H1 (cell line): ENCODE measurements at regions not wholly inside any gene's neighbourhood (a gene's known extent, or its start where the extent isn't known, plus 50 kb on each side); places are given as distances from the start of the nearest gene placed in this dataset.

ENCODE experiments used
- CTCF ChIA-PET: fragments of 300-600 bp; sonication (Branson Sonifier 250); formaldehyde crosslinking; loops from one replicate; lab custom pipeline; 2021; ENCODE audit not compliant: partially characterized antibody; lab: Charles Lee
- POLR2A ChIA-PET: fragments of 300-600 bp; sonication (Branson Sonifier 250); formaldehyde crosslinking; loops from one replicate; lab custom pipeline; 2021; ENCODE audit warnings: inconsistent platforms; ENCODE audit not compliant: partially characterized antibody; lab: Charles Lee
- DNase-seq, 2 experiments: peaks; one replicate each; pipeline versions ENCODE4 v3.0.0 to v3.0.0-alpha.2; 2010 to 2022; ENCODE audit warnings: low spot score in 2 of 2, low read depth in 1 of 2, mixed read lengths in 1 of 2
- FAIRE-seq: peaks from 2 replicates; lab custom pipeline; 2011; peaks lifted over from hg19 to GRCh38; lab: Jason Lieb, UNC
- H2AFZ ChIP-seq: 2 replicates; pipeline ENCODE4 v1.8.1; 2012; ENCODE audit warnings: low read length, inconsistent platforms
- H2AK5ac ChIP-seq: 2 replicates; pipeline ENCODE4 v1.6.1; 2013; ENCODE audit warnings: low read depth, low read length
- H2BK120ac ChIP-seq: replicated peaks from 2 replicates; pipeline ENCODE3; 2013; ENCODE audit warnings: low read depth, low read length, inconsistent platforms
- H2BK12ac ChIP-seq: 2 replicates; pipeline ENCODE4 v1.6.1; 2013; ENCODE audit warnings: low read depth, low read length
- H2BK15ac ChIP-seq: 2 replicates; pipeline ENCODE4 v1.6.1; 2013; ENCODE audit warnings: low read length
- H2BK20ac ChIP-seq: 2 replicates; pipeline ENCODE4 v1.6.1; 2013; ENCODE audit warnings: low read length
- H2BK5ac ChIP-seq: 2 replicates; pipeline ENCODE4 v1.6.1; 2013; ENCODE audit warnings: low read depth, low read length
- H3K14ac ChIP-seq: 2 replicates; pipeline ENCODE4 v1.6.1; 2013; ENCODE audit warnings: inconsistent platforms; ENCODE audit not compliant: insufficient read length
- H3K18ac ChIP-seq: 2 replicates; pipeline ENCODE4 v1.6.1; 2013; ENCODE audit warnings: low read length; ENCODE audit errors: extremely low read depth
- H3K23ac ChIP-seq: 2 replicates; pipeline ENCODE4 v1.6.1; 2013; ENCODE audit warnings: inconsistent platforms; ENCODE audit not compliant: insufficient read length
- H3K23me2 ChIP-seq: 2 replicates; pipeline ENCODE4 v1.6.1; 2013; ENCODE audit warnings: low read depth, low read length
- H3K27ac ChIP-seq: 2 replicates; pipeline ENCODE4 v1.6.1; 2011; ENCODE audit warnings: low read depth, low read length, inconsistent platforms
- H3K27me3 ChIP-seq, 4 experiments: replicated peaks in 1 of 4; 1 replicate in 1 of 4; 2 replicates in 3 of 4; pipeline versions ENCODE4 v1.6.1 to v1.8.1; 2011 to 2013; ENCODE audit warnings: low read length in 3 of 4, mild to moderate bottlenecking in 3 of 4, inconsistent platforms in 2 of 4, mixed read lengths in 2 of 4, moderate library complexity in 1 of 4; ENCODE audit not compliant: control insufficient read depth in 3 of 4, insufficient read depth in 3 of 4; ENCODE audit errors: extremely low read depth in 1 of 4
- H3K36me3 ChIP-seq, 4 experiments: 2 replicates each; pipeline versions ENCODE4 v1.6.1 to v1.8.1; 2011 to 2013; ENCODE audit warnings: mild to moderate bottlenecking in 4 of 4, low read length in 3 of 4, moderate library complexity in 2 of 4, control low read depth in 1 of 4, inconsistent platforms in 1 of 4; ENCODE audit not compliant: insufficient read depth in 4 of 4, control insufficient read depth in 2 of 4
- H3K4ac ChIP-seq: replicated peaks from 2 replicates; pipeline ENCODE3; 2013; ENCODE audit warnings: low read length, low read depth, mixed read lengths, inconsistent platforms; ENCODE audit not compliant: insufficient read length
- H3K4me1 ChIP-seq, 4 experiments: replicated peaks in 1 of 4; 1 replicate in 1 of 4; 2 replicates in 3 of 4; pipeline versions ENCODE4 v1.6.1 to v1.8.1; 2011 to 2013; ENCODE audit warnings: low read length in 3 of 4, inconsistent platforms in 2 of 4, mixed read lengths in 1 of 4; ENCODE audit not compliant: insufficient read depth in 4 of 4, control insufficient read depth in 3 of 4
- H3K4me2 ChIP-seq, 2 experiments: 2 replicates each; pipeline versions ENCODE4 v1.6.1 to v1.8.1; 2011 to 2013; ENCODE audit warnings: low read depth in 2 of 2, low read length in 2 of 2, control low read depth in 1 of 2, inconsistent platforms in 1 of 2, mild to moderate bottlenecking in 1 of 2; ENCODE audit not compliant: insufficient read depth in 1 of 2
- H3K4me3 ChIP-seq, 4 experiments: fragments of 200-600, 300-600 bp in 1 of 4; sonication (generic), shearing (Covaris generic), sonication (Bioruptor Twin) in 1 of 4; 2 replicates each; pipeline versions ENCODE4 v1.5.1 to v1.8.1; 2011 to 2016; ENCODE audit warnings: low read length in 4 of 4, low read depth in 3 of 4, control low read depth in 2 of 4, inconsistent platforms in 2 of 4, mild to moderate bottlenecking in 2 of 4, mixed read lengths in 1 of 4, moderate library complexity in 1 of 4; ENCODE audit not compliant: insufficient read depth in 2 of 4; ENCODE audit errors: extremely low read depth in 1 of 4
- H3K56ac ChIP-seq: replicated peaks from 2 replicates; pipeline ENCODE3; 2013; ENCODE audit warnings: low read depth, mild to moderate bottlenecking, mixed read lengths, low read length, inconsistent platforms; ENCODE audit not compliant: insufficient read length
- H3K79me1 ChIP-seq: 2 replicates; pipeline ENCODE4 v1.6.1; 2013; ENCODE audit warnings: low read depth, low read length, control low read depth
- H3K79me2 ChIP-seq, 2 experiments: 2 replicates each; pipeline versions ENCODE4 v1.6.1 to v1.8.1; 2012 to 2013; ENCODE audit warnings: low read length in 2 of 2, mild to moderate bottlenecking in 2 of 2, inconsistent platforms in 1 of 2; ENCODE audit not compliant: insufficient read depth in 2 of 2, control insufficient read depth in 1 of 2
- H3K9ac ChIP-seq, 4 experiments: replicated peaks in 1 of 4; 1 replicate in 1 of 4; 2 replicates in 3 of 4; pipeline versions ENCODE4 v1.6.1 to v1.8.1; 2011 to 2013; ENCODE audit warnings: low read depth in 3 of 4, low read length in 3 of 4, control low read depth in 2 of 4, mild to moderate bottlenecking in 2 of 4, moderate library complexity in 2 of 4, inconsistent platforms in 1 of 4; ENCODE audit errors: extremely low read depth in 1 of 4
- H3K9me3 ChIP-seq, 2 experiments: 2 replicates each; pipeline versions ENCODE4 v1.6.1 to v1.8.1; 2012 to 2013; ENCODE audit warnings: mild to moderate bottlenecking in 2 of 2, moderate library complexity in 2 of 2, control low read depth in 1 of 2, inconsistent platforms in 1 of 2, low read depth in 1 of 2, low read length in 1 of 2, mixed read lengths in 1 of 2; ENCODE audit not compliant: insufficient read depth in 2 of 2
- H4K20me1 ChIP-seq, 2 experiments: replicated peaks in 1 of 2; 2 replicates each; pipeline versions ENCODE3 to v1.8.1; 2011 to 2013; ENCODE audit warnings: inconsistent platforms in 2 of 2, low read length in 2 of 2, mild to moderate bottlenecking in 1 of 2; ENCODE audit not compliant: insufficient read depth in 2 of 2, control insufficient read depth in 1 of 2
- H4K5ac ChIP-seq: 2 replicates; pipeline ENCODE4 v1.6.1; 2013; ENCODE audit warnings: low read length, low read depth, mixed read lengths, inconsistent platforms; ENCODE audit not compliant: insufficient read length
- H4K8ac ChIP-seq: 2 replicates; pipeline ENCODE4 v1.8.0; 2013; ENCODE audit warnings: mild to moderate bottlenecking, moderate library complexity, low read length, inconsistent platforms; ENCODE audit not compliant: insufficient read depth; ENCODE audit errors: extremely low read depth
- H4K91ac ChIP-seq: replicated peaks from 2 replicates; pipeline ENCODE3; 2013; ENCODE audit warnings: low read length, mixed read lengths, inconsistent platforms; ENCODE audit not compliant: insufficient read length
- TAF1 ChIP-seq: IDR thresholded peaks from 2 replicates; pipeline ENCODE4 v1.6.1; 2011; ENCODE audit warnings: mild to moderate bottlenecking, low read depth, low read length
- WGBS, 2 experiments: shearing (Covaris generic) in 1 of 2; methylation state at CpG; one replicate each; pipeline versions ENCODE4 v1.1.6 to v1.1.7; 2013 to 2015; ENCODE audit warnings: low lambda C conversion rate in 2 of 2, mixed read lengths in 2 of 2, inconsistent platforms in 1 of 2, low coverage in 1 of 2, missing lambda C conversion rate in 1 of 2; ENCODE audit not compliant: insufficient replicate concordance in 2 of 2, insufficient coverage in 1 of 2, insufficient read length in 1 of 2; ENCODE audit errors: extremely low coverage in 1 of 2, missing lambda C conversion rate in 1 of 2; 5-methylcytosine and 5-hydroxymethylcytosine counted together

DNA sequence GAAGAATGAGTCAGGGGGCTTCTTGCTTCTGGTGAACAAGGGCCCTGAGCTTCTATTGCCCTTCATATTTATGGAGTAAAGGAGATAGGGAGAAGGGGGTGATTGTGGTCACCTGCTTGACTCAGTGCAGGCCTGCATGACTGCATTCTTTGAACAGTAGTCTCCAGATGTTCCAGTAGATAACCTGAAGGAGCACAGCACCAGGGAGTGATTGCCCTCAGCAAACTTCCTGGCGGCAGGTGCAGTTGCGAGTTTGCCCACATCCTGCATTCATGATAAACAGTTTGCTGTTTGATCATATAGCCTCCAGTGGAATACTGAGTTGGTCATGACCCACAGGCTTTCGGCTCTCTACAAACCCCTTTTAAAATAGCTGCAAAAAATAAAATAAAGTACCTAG lies 1632.7 kb downstream of the OTOL1 start:
- Histone ChIP-seq H3K9ac (no peak overlapping the region), H3K9me3 (peaks cover 28 to 37% of the 10 kb centered on the region in 2 experiments), H3K23ac (no peak overlapping the region), H3K4me2 (no peak overlapping the region), H3K18ac (no peak overlapping the region), H2AFZ (no peak overlapping the region), H3K23me2 (no peaks in the 10 kb centered on the region), H2BK120ac (no peak overlapping the region), H4K8ac (no peak overlapping the region), H3K4me1 (no peaks in the 10 kb centered on the region), H2AK5ac (no peak overlapping the region), H3K79me2 (no peaks in the 10 kb centered on the region), H3K27ac (no peak overlapping the region), H2BK20ac (no peak overlapping the region), H4K91ac (no peak overlapping the region), H3K36me3 (peaks cover 0 to 10% (median 0%) of the 10 kb centered on the region in 4 experiments; a peak in 2 of 8 replicates), H3K4ac (no peak overlapping the region), H3K14ac (no peak overlapping the region), H3K79me1 (no peaks in the 10 kb centered on the region), H2BK15ac (no peak overlapping the region), H4K5ac (no peak overlapping the region), H3K27me3 (no peaks in the 10 kb centered on the region), H2BK12ac (no peak overlapping the region), H2BK5ac (no peak overlapping the region), H4K20me1 (no peaks in the 10 kb centered on the region), H3K56ac (no peak overlapping the region), H3K4me3 (no peak overlapping the region)
- ChIA-PET POLR2A (no interaction called here), CTCF (no interaction called here)
- FAIRE-seq (no peak), DNase-seq (no peak)
- WGBS, 2 experiments: 92% methylated on average over 3 of the region's 3 CpGs; no CpG with 5 or more reads in 1 of the 2 experiments
- no peak for TF ChIP-seq TAF1
